ENCODE measurements at regions not wholly inside any gene's neighbourhood (a gene's known extent, or its start where the extent isn't known, plus 50 kb on each side); places are given as distances from the start of the nearest gene placed in this dataset.

DNA sequence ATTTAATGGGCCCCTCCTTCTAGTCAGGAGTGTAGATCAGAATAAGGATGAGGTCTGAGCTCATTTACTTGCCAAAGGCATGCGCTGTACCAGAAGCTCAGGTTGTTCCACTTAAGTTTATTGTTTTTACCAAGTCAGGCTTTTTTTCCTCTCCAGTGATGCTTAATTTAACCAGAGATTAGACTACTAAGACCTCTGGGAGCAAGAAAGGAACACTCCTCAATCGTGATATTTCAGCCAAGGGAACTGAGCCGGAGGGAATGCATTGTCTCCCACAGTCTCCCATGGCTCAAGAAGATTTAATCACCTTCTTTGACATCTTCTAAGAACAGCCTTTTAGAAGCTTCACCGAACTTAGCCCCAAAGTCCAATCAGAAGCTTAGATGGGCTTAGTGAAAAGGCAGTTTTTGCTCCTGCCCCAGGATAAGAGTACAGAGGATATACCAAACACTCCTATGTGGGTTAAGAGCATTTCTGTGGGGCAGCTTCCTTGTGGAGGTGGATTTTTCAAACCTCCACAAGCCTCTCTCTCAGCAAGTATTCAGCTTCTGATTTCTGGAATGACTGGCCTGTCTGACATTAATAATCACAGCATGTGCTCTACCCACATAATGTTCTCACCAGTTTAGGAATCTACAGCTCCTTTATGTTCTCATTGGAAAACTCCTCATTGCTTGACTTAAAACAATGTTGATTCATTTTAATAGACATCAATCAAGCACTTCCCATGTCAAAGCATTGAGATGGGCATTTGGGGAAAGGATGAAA is 322.7 kb downstream of the SUCLA2 start:
- TF ChIP-seq, protein P1, sequence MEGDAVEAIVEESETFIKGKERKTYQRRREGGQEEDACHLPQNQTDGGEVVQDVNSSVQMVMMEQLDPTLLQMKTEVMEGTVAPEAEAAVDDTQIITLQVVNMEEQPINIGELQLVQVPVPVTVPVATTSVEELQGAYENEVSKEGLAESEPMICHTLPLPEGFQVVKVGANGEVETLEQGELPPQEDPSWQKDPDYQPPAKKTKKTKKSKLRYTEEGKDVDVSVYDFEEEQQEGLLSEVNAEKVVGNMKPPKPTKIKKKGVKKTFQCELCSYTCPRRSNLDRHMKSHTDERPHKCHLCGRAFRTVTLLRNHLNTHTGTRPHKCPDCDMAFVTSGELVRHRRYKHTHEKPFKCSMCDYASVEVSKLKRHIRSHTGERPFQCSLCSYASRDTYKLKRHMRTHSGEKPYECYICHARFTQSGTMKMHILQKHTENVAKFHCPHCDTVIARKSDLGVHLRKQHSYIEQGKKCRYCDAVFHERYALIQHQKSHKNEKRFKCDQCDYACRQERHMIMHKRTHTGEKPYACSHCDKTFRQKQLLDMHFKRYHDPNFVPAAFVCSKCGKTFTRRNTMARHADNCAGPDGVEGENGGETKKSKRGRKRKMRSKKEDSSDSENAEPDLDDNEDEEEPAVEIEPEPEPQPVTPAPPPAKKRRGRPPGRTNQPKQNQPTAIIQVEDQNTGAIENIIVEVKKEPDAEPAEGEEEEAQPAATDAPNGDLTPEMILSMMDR (IDR thresholded peaks at IDR 0.05) = no peak
- TF ChIP-seq ZFX (IDR thresholded peaks at IDR 0.05; ENCODE audit: borderline replicate concordance) = no peak

Data from 22Rv1 (cell line).